NCI-H146 treated with DMSO at 0.1 percent for 48 hours (cell line): ENCODE measurements at regions not wholly inside any gene's neighbourhood (a gene's known extent, or its start where the extent isn't known, plus 50 kb on each side); places are given as distances from the start of the nearest gene placed in this dataset.

Experiments used
- DNase-seq: peaks from one replicate; lab custom pipeline; 2025; ENCODE audit not compliant: unreplicated experiment; lab: John Stamatoyannopoulos, UW

DNA sequence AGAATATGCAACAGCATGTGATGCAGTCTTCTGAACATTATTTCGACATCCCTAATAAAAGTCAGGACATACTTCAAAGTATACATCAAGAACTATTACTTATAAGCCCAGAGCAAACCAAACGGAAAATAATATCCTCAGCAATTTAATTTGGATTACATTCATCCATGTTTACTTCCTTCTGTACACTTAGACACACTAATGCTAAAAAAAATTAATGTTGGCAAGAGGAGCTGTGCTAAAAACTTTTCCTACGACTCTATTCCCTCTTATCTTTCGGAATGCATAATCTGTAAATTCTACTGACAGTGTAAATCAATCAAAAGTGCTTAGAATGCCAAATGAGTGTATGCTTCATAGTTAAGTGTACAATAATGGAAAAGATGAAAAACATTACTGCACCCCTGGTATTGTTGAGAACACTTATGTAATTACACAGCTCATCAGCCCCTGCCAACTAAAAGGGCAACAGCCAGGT is 301.2 kb upstream of the HSF2 start:
- DNase-seq: no peak

DNA sequence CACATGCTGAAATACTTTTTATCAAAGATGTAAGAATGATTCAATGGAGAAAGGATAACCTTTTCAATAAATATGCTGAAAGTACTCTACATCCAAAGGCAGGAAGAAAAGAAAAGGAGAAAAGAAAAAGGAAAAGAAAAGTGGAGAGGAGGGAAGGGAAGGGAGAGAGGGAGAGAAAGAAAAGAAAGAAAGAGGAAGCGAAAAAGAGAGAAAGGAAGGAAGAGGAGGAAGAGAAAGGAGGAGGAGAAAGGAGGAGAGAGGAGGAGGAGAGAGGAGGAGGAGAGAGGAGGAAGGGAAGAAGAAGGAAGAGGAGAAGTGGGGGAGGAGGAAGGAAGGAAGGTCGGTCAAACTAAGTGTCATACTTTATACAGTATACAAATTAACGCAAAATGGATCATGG is 297.4 kb upstream of the HSF2 start:
- no peak for DNase-seq

DNA sequence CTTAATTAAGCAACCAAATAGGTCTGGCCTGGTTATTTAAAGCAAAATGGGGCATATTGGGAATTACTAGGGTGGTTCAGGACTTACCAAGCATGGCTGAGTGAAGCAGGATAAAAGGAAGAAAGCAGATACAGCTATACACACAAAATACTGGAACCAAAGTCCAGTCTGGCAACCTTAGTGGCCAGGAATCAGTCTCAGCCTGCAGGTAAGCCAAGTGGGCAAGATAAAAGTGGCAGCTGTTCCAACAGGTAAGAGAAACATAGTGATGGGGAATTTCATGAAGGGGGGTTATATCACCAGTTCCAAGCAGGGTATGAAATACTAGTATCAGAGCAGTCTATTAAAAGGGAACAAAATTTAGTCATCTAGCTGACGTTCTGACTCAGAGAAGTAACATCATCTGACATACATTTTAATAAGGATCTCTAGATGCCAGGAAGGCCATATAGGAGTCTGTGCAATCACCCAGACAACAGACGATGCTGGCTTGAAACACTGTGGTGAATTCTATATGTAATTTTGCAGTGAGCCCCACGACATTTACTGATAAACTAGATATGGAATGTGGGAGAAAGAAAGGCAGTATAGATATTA is 292.1 kb upstream of the HSF2 start:
- DNase-seq: no peak

DNA sequence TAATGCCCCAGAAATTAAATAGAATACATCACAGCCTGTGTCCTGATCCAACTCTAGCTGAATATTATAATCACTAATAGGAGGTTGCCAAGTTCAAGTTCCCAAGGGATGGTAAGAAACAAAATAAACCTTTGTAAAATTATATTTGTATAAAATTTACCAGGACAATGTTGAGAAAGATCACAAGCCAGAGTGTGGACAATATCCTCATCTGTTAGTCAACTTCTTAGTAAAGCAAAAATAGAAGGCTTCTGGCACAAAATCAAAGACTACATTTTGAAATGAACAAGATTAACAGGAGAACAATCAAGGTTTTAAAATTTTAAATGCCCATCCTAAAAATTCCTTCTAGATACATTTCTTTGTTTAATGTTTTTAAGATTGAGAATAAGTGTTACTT is 290.4 kb upstream of the HSF2 start:
- DNase-seq: no peak

DNA sequence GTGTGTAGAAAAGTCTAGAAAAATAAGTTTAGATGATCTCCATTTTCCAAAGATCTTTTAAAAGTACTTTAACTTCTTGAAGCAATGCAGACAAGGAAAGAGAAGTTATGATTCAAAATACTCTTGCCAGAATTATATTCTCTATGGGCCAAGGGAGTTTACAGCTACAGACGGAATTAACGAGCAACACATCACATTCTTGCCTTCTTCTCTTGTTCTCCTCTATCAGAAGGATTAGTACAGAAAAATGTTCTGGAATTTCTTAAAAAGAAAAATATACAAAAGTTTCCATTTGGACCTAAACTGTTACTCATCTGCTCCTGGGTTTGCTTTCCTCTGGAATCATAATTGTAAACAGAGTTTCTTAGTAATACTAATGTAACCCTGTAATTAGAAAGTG is 284.7 kb upstream of the HSF2 start:
- DNase-seq: no peak

DNA sequence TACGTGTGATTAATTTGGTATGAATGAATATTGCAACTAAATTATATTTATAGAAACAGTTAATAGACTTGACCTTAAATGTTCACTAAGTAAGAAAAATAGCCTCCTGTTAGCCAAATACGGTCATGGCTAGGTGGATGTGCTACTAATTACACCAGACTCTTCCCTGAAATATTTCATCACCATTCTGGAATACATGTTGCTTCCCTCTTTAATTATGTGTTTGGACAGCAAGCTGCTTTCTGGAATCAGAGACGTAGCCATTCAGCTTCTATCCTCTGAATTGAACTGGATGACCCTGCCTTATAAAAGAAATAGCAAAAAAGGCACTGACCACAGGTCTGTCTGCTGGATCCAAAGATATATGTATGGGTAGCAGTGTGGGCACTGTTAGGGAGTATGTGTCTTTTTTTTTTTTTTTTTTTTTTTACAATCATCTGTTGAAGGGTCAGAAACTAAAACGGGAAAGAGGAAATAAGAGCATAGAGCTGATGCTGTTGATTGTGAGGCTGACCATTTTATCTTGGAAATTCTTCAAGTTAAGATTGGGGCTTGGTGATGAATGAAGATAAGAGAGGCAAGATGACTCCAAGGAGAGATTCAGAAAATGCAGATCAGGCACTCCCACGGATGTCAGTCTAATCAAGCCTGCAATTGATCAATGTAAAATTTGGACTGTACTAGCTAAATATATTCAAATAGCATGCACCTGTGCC is 283.2 kb upstream of the HSF2 start:
- DNase-seq: no peak

DNA sequence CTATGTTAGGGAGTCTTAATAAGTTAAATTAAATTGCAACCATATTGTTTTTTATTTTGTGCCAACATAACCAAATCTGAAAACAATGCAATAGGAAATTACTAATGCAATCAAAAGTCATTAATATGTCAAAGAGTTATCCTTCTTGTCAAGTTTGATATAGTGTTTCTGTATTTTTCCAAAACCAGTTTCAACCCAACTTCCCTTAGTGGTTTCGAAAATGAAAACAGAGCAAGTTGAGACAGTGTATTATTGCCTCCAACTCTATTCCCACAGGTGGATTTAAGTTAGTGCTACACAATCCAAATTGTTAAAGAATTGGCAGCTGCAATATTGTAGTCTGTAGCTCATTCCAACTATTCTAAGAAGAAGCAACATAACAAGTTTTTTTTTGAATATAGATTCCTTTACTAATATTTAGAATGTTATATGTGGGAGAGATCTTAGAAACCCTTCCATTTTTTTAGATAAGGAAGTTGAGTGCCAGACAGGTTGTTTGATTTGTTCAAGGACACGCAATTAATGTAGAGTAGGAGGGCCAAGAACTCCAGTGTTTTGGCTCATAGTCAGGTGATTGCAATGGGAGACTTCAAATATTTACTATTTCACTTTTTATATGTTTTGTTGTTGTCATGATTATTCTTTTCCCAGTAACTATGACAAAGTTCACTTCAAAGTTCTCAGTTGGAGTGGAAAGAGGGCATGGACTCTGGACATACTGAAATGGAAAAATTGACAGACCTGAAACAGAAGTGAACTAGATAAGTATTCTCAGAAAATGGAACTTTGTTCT is 282.4 kb upstream of the HSF2 start:
- DNase-seq: no peak

DNA sequence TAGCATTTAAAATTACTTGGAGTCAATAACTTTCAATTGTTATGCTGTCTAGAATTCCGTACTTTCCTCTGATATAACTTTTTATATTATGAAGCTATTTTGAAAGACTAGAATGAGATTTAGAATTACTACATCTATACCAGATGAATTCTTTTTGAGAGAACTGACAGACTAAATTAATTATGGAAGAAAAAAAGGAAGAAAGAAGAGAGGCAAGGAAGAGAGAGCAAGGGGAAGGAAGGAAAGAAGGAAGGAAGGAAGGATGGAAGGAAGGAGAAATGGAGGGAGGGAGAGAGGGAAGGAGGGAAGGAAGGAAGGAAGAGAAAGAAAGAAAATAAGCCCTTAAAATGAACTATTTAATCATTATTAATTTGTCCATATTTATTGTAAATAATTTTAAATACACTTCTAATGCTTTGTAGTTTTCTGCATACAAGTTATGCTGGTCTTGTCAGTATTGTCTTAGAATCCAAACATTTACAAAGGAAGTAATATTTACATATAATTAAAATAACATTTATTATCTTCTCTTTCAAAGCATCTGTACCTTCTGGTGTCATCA is 280.4 kb upstream of the HSF2 start:
- no peak for DNase-seq

DNA sequence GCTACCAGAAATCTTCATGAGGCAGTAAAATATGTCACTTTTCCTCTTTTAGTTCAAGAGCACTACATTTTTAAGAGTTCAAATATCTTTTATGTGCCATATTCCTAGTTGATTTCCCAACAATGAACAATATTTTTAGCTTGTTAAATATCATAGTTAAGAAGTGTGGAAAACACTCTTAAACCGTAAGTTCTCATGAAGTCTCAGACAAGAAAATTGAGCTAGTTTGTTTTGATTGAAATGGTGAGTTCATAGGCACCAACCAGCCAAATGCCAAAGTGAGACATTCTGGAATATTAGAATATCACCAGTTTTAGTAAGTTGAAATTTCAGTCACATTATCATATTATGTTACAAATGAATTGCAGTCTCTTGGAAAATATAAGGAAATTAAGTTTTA is 277.2 kb upstream of the HSF2 start:
- no peak for DNase-seq

DNA sequence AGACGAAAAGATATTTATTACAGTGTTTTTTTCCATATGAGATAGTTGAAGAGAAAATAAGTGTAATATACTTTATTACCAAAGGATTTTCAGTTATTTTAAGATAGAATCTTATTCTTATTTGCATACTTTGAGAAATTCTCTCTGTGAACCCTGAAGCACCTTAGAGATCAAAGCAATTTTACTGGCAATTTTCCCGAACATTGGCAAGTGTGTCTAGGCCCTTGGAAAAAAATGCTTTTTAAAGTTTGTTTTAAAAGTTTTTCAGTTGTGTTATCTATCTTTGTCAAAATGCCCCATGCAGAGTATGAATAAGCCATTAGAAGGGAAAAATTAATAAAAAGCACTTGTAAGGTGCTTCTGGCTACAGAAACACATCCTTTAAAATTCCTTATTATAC is 276.8 kb upstream of the HSF2 start:
- no peak for DNase-seq

DNA sequence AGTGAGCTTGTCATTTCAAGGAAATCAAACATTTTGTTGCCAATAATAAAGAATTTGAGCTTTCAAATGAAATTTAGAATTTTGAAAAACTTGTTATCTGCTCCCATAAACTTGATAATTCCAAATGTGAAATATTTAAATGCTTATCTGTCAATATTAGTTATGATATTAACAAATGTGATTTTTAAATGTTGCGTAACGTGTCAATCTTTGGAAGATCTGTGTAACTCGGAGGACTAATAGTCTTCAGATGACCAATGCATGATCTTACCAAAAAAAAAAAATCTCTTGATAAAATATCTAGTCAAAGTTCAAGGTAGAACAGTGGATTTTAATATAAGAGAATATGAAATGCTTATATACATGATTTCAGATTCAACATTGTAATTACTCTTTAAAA is 274.5 kb upstream of the HSF2 start:
- no peak for DNase-seq

DNA sequence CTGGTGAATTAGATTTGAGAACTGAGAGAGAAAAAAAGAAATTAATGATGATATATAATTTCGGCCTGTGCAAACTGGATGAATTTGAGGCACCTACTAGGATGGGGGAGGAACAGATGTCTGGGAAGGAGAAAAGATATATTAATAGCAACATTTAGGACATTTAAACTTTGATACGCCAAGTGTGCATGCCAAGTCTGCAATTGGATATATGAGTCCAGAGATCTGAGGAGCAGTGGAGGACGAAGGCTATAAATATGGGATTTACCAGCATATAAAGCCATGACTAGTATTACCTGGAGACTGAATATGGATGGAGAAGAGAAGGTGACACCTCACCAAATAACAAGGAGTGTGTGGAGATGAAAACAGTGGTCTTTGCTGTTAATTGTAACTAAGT is 272.6 kb upstream of the HSF2 start:
- no peak for DNase-seq

DNA sequence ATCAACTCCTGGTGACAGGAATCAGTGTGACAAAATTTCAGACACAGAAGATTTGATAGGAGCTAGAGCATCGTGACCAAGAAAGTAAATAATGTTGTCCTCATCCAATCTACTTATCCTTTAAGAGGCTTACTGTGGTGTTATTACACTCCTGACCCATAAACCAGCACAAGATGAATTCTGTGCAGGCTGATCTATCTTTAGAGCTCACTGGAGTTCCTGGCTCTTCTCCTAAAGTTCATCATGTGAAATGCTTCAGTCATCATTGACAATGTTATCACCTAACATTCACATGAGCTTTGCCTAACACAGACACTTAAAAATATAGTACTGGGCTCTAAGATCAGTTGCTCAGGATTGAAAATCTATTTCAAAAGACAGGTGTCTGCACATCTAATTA is 271.0 kb upstream of the HSF2 start:
- no peak for DNase-seq

DNA sequence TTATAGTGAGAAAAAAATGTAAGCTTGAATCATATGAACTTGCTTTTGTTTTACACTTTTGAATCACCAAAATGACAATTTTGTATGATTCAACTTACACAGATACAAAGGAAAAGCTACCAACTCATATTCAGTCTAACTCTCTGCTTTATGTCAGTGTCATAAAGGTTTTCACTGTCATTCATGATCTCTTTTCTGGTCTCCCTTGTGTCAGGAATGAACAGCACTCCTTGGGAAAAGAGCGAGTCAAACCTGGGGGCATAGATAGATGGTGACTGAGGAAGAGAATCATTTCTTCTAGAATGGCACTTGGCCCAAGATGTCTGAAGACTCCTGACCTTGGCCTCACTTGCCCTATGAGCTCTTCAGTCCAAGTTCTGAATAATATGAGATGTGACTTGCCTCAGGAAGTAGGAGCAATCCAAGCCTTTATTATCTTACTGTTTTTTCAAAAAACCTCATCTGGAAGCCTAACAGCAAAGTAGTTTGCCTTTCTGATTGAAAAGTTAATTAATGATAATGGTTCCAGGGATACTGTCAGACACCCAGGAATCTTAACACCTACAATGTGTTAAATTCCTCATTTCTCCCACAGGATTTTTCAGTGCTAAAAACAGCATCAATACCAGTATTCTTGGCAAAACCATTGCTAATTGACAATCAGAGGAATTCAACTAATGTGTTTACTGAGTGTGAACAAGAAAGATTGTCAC is 270.0 kb upstream of the HSF2 start:
- DNase-seq: no peak

DNA sequence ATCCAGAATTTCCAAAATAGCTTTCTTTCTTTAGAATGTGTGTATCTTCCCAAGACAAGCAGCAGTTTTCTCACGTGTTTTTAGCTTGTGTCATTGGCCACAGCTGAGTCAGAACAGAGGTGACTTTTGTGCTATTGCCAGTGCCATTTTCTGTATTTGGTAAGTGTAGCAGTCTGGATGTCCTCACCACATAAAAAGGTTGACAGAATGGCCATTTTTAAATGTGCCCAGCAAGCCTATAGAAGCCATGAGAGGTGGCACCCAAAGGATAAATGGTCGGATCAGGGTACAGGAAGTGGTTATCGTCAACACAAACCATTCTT is 269.5 kb upstream of the HSF2 start:
- DNase-seq: no peak

DNA sequence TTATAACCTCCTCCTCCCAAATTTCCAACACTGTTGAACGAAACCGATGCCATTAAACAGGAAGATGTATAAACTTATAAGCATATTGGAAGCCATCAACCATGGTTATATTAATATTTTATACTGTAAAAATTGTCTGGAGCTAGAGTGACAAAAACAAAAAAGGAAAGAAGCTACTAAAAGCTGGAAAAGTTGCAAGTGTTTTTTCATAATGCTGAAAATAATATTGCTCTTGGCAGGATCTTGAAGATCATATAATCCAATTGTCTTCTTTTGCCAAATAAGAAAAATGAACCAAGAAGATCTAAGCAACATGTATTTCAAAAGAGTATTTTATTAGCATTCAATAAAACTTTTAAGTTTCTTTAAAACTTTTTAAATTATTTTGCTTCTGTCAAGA is 268.9 kb upstream of the HSF2 start:
- no peak for DNase-seq

DNA sequence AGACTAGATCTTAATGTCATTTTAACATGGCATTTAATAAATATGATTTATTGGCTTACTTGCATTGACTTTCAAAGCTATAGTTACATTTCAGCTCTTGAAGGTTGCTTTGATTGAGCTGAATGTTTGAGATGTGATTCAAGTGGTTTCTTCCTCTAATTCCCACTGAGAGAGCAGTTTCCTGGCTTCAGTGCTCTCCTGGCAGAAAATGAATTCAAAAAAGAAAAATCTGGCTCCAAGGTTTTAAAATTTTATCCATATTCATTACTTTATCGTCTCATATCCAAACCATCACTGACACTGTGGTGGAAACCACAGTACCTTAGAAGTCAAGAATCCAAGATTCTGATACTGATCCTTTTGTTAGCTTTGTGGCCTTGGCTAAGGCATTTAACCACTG is 263.1 kb upstream of the HSF2 start:
- no peak for DNase-seq

DNA sequence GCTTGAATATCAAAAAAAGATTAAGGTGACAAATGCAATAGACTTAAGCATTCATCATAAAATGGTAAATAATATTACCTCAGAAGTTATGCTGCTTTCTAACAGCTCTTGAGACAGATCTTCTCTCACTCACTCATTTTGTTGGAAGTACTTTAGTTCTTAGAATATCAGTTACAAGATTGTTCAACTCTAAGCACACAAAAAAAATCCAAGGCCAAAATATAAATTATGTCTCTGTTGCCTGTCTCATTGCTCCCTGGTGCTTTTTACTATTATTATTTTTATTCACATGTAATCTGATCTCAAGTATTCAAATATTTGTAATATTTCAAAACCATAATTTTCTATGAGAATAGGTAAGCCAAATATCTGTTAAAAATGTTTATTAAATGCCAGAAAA is 259.4 kb upstream of the HSF2 start:
- DNase-seq: no peak

DNA sequence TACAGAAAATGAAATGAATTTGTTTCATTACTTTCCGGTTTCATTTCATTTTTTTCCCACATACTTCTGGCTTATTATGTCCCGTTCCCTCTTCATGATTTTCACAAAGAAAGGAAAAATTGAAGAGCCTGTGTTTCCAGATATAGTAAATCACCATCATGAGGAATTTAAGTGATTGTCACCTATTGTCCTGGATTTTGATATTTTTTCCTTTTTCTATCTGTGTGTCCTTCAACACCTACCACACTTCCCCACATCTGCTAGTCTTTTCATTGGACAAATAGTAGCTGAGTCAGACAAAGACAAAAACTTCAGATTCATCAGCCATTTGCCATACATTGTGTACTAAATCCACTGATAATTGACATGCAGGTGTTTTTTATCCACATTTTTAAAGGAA is 258.2 kb upstream of the HSF2 start:
- no peak for DNase-seq

DNA sequence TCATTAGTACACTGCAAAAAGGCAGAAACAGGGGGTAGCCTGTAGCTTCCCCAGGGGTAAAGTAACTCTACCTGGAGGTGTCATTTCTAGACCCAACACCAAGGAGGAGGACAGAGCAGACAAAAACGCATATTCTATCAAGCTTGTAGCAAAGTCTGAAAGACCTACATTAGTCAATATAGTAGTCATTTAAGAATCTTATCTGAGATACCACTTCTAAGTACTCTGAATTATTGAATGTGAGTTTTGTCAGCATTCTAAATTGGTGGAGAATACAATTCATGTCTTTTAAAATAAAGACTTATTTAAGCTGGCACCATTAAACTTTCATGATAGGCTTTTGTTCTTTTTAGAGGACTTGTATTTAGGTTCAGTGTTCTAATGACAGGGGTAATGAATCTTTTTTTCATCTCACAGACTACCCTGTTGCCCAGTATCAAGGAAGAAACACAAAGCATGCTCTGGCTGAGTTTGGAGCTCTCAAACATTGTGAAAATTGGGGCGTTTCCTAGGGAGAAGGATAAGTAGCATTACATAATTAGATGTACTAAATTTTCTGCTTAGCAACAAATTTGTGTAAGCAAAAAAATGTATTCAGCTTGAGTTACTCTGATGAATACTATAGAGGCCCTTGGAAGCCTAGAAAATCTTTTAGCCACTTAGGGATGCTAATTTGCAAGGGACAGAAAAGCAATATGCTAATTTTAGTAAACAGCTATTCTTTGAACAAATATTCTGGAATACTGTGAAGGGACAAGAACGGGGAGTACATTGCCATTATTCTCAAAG is 255.4 kb upstream of the HSF2 start:
- DNase-seq: no peak

DNA sequence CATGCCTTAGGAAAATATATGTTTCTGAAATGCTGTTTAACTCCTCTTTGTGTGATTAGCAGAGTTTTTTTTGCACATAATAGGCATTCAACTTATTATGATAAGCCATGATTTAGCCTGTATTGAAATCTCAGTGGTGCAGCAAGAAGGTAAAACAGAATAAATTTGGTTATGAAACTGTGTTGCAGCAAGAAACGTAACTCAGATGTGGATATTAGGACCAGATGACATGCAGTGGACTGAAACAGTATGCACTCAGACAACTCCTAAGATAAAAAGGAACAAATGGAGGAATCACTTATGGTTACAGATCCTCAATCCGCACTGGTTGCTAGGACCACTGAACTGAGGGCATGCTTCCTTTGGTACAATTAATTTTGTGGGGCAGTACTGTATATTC is 254.2 kb upstream of the HSF2 start:
- no peak for DNase-seq
